HepG2 (cell line): ENCODE measurements at regions not wholly inside any gene's neighbourhood (a gene's known extent, or its start where the extent isn't known, plus 50 kb on each side); places are given as distances from the start of the nearest gene placed in this dataset.

Source experiments
- ATRX ChIP-seq: sonication (generic); formaldehyde crosslinking; IDR thresholded peaks from 2 replicates; pipeline ENCODE4 v1.4.0; 2020; ENCODE audit warnings: missing genetic modification reagents, borderline replicate concordance
- HMG20A ChIP-seq: IDR thresholded peaks from 2 replicates; pipeline ENCODE4 v1.6.1; 2016; ENCODE audit warnings: borderline replicate concordance
- IKZF1 ChIP-seq: fragments of 450-650 bp; IDR thresholded peaks from 2 replicates; pipeline ENCODE4 v1.7.1; 2016
- JDP2 ChIP-seq: sonication (generic); formaldehyde crosslinking; IDR thresholded peaks from 2 replicates; pipeline ENCODE4 v1.8.1; 2022; ENCODE audit warnings: missing genetic modification reagents, borderline replicate concordance
- KAT8 ChIP-seq: IDR thresholded peaks from 2 replicates; pipeline ENCODE4 v1.6.1; 2016; ENCODE audit warnings: missing genetic modification reagents, missing compliant biosample characterization
- MED13 ChIP-seq: sonication (generic); formaldehyde crosslinking; IDR thresholded peaks from 2 replicates; pipeline ENCODE4 v1.5.0; 2020; ENCODE audit warnings: missing genetic modification reagents
- PRDM15 ChIP-seq: sonication (generic); formaldehyde crosslinking; IDR thresholded peaks from 2 replicates; pipeline ENCODE4 v1.4.0; 2020; ENCODE audit warnings: missing genetic modification reagents
- RAD21 ChIP-seq: fragments of 450-650 bp; formaldehyde crosslinking; IDR thresholded peaks from 2 replicates; pipeline ENCODE4 v1.5.0; 2020; ENCODE audit warnings: mild to moderate bottlenecking
- SALL2 ChIP-seq: sonication (generic); formaldehyde crosslinking; IDR thresholded peaks from 2 replicates; pipeline ENCODE4 v1.8.1; 2023; ENCODE audit warnings: mild to moderate bottlenecking, missing genetic modification reagents, inconsistent platforms
- SRSF4 ChIP-seq: fragments of 200-400 bp; formaldehyde crosslinking; IDR thresholded peaks from one replicate; pipeline ENCODE4 v1.6.1; 2018; ENCODE audit warnings: mild to moderate bottlenecking, low read depth, low read length, moderate library complexity; ENCODE audit not compliant: poor library complexity, severe bottlenecking
- THAP11 ChIP-seq: IDR thresholded peaks from 2 replicates; pipeline ENCODE4 v1.6.1; 2016; ENCODE audit warnings: missing biosample characterization, missing genetic modification reagents
- ZKSCAN5 ChIP-seq: sonication (generic); formaldehyde crosslinking; IDR thresholded peaks from 2 replicates; pipeline ENCODE4 v1.5.1; 2020; ENCODE audit warnings: mild to moderate bottlenecking, missing genetic modification reagents
- ZMAT5 ChIP-seq: sonication (generic); formaldehyde crosslinking; IDR thresholded peaks from 2 replicates; pipeline ENCODE4 v1.5.0; 2020; ENCODE audit warnings: mild to moderate bottlenecking, low read depth, missing genetic modification reagents, borderline replicate concordance
- ZNF317 ChIP-seq: sonication (generic); formaldehyde crosslinking; IDR thresholded peaks from 2 replicates; pipeline ENCODE4 v1.5.0; 2020; ENCODE audit warnings: mild to moderate bottlenecking, missing genetic modification reagents
- ZNF350 ChIP-seq: sonication (generic); formaldehyde crosslinking; IDR thresholded peaks from 2 replicates; pipeline ENCODE4 v1.4.0; 2020; ENCODE audit warnings: mild to moderate bottlenecking, low read depth, missing genetic modification reagents, borderline replicate concordance
- ZNF552 ChIP-seq: sonication (generic); formaldehyde crosslinking; IDR thresholded peaks from 2 replicates; pipeline ENCODE4 v1.9.0; 2022; ENCODE audit warnings: missing genetic modification reagents, mild to moderate bottlenecking, borderline replicate concordance
- ZNF788 ChIP-seq: sonication (generic); formaldehyde crosslinking; IDR thresholded peaks from 2 replicates; pipeline ENCODE4 v1.5.0; 2020; ENCODE audit warnings: mild to moderate bottlenecking, missing genetic modification reagents, borderline replicate concordance
- TF ChIP-seq, protein P1 (sequence below): sonication (generic); formaldehyde crosslinking; IDR thresholded peaks from 2 replicates; pipeline ENCODE4 v1.5.0; 2020; ENCODE audit warnings: mild to moderate bottlenecking, missing genetic modification reagents, borderline replicate concordance
- TF ChIP-seq, protein P2 (sequence below): sonication (generic); formaldehyde crosslinking; IDR thresholded peaks from 2 replicates; pipeline ENCODE4 v1.4.0; 2020; ENCODE audit warnings: missing genetic modification reagents, borderline replicate concordance

GRCh38 chr2:200221055-200221955, 85.2 kb upstream of the SPATS2L start (continued):
- TF ChIP-seq ZNF788 (CRISPR knock-in tag), result peak; percentile 32; the same call in 1 of the 2 replicates
- TF ChIP-seq IKZF1, result no peak
- no peak for TF ChIP-seq ATRX (CRISPR knock-in tag)
- TF ChIP-seq MED13 (CRISPR knock-in tag), result peak; percentile 80; the same call in 1 of the 2 replicates
- TF ChIP-seq, protein P1, sequence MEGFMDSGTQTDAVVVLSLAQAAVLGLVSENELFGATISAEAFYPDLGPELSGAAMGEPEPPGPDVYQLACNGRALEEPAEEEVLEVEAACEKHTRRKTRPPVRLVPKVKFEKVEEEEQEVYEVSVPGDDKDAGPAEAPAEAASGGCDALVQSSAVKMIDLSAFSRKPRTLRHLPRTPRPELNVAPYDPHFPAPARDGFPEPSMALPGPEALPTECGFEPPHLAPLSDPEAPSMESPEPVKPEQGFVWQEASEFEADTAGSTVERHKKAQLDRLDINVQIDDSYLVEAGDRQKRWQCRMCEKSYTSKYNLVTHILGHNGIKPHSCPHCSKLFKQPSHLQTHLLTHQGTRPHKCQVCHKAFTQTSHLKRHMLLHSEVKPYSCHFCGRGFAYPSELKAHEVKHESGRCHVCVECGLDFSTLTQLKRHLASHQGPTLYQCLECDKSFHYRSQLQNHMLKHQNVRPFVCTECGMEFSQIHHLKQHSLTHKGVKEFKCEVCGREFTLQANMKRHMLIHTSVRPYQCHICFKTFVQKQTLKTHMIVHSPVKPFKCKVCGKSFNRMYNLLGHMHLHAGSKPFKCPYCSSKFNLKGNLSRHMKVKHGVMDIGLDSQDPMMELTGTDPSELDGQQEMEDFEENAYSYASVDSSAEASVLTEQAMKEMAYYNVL, result peak; percentile 71
- TF ChIP-seq ZKSCAN5, result no peak
- TF ChIP-seq SRSF4, result no peak
- peak; percentile 65; the same call in 1 of the 2 replicates for TF ChIP-seq PRDM15 (CRISPR knock-in tag)
- TF ChIP-seq RAD21 (CRISPR knock-in tag), result no peak; the same call in 1 of the 2 replicates
- peak; percentile 73 for TF ChIP-seq KAT8 (CRISPR knock-in tag)
- TF ChIP-seq, protein P2, sequence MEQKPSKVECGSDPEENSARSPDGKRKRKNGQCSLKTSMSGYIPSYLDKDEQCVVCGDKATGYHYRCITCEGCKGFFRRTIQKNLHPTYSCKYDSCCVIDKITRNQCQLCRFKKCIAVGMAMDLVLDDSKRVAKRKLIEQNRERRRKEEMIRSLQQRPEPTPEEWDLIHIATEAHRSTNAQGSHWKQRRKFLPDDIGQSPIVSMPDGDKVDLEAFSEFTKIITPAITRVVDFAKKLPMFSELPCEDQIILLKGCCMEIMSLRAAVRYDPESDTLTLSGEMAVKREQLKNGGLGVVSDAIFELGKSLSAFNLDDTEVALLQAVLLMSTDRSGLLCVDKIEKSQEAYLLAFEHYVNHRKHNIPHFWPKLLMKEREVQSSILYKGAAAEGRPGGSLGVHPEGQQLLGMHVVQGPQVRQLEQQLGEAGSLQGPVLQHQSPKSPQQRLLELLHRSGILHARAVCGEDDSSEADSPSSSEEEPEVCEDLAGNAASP (CRISPR knock-in tag), result peak; percentile 84; the same call in 1 of the 2 replicates
- TF ChIP-seq ZMAT5 (CRISPR knock-in tag), result no peak
- peak; percentile 59; the same call in 1 of the 2 replicates for TF ChIP-seq SALL2
- no peak for TF ChIP-seq ZNF350 (CRISPR knock-in tag)
- no peak for TF ChIP-seq ZNF552 (CRISPR knock-in tag)
- TF ChIP-seq HMG20A (CRISPR knock-in tag), result peak; percentile 99
- TF ChIP-seq THAP11 (CRISPR knock-in tag), result peak; percentile 65; the same call in 1 of the 2 replicates
- TF ChIP-seq ZNF317 (CRISPR knock-in tag), result peak; percentile 66; the same call in 1 of the 2 replicates
- peak; percentile 49; the same call in 1 of the 2 replicates for TF ChIP-seq JDP2 (CRISPR knock-in tag)
